ENCODE measurements at regions not wholly inside any gene's neighbourhood (a gene's known extent, or its start where the extent isn't known, plus 50 kb on each side); places are given as distances from the start of the nearest gene placed in this dataset.

DNA sequence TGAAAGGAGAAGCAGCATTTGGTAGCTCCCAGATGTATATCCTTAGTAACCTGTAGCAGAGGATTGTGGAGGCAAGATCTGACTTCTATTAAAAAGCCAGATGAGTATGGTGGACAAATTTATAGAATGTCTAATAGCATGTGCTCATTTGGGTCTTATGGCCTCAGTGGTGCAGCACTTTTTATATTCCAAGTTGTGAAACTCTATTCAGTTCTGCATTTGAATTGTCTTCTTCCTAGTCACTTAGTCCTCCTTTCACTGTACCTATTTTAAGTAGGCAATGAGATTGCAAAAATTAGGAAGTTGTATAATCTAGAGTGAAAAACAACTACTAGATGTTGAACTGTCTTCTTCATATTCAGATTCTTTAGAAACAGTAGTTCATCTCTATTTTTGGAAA is 412.5 kb upstream of the PCDH9 start:
- Histone ChIP-seq H3K4me1 (no peaks in the 10 kb centered on the region), H3K4me3 (no peak overlapping the region), H3K4me2 (no peak overlapping the region), H3K27ac (no peak overlapping the region), H3K9me3 (no peaks in the 10 kb centered on the region)
- TF ChIP-seq BHLHE40 (IDR thresholded peaks at IDR 0.05; ENCODE audit: low read depth, low read length) (no peak), ATOH8 (CRISPR knock-in tag; IDR thresholded peaks at IDR 0.05; ENCODE audit: low read depth) (no peak), ELK1 (IDR thresholded peaks at IDR 0.05; ENCODE audit: low read depth, low read length) (no peak), POLR2A (IDR thresholded peaks at IDR 0.05; ENCODE audit: low read length) (no peak), FOSB (CRISPR knock-in tag; IDR thresholded peaks at IDR 0.05) (no peak)
- TF ChIP-seq, protein P1, sequence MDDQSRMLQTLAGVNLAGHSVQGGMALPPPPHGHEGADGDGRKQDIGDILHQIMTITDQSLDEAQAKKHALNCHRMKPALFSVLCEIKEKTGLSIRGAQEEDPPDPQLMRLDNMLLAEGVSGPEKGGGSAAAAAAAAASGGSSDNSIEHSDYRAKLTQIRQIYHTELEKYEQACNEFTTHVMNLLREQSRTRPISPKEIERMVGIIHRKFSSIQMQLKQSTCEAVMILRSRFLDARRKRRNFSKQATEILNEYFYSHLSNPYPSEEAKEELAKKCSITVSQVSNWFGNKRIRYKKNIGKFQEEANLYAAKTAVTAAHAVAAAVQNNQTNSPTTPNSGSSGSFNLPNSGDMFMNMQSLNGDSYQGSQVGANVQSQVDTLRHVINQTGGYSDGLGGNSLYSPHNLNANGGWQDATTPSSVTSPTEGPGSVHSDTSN (IDR thresholded peaks at IDR 0.05): no peak
- POLR2A ChIA-PET: no interaction called here
- CTCF ChIA-PET: no interaction called here
- DNase-seq (ENCODE audit: low read depth in 1 of 2, low spot score in 1 of 2): no peak
- no peak for FAIRE-seq
- no peak for ATAC-seq

- TF ChIP-seq FOSL2 (IDR thresholded peaks at IDR 0.05): no peak
- no peak for TF ChIP-seq FOSL2 (CRISPR knock-in tag; IDR thresholded peaks at IDR 0.05)
- TF ChIP-seq MYC (IDR thresholded peaks at IDR 0.05; ENCODE audit: borderline replicate concordance, low read length): no peak
- no peak for TF ChIP-seq NR3C1 (IDR thresholded peaks at IDR 0.05)
- TF ChIP-seq, protein P2, sequence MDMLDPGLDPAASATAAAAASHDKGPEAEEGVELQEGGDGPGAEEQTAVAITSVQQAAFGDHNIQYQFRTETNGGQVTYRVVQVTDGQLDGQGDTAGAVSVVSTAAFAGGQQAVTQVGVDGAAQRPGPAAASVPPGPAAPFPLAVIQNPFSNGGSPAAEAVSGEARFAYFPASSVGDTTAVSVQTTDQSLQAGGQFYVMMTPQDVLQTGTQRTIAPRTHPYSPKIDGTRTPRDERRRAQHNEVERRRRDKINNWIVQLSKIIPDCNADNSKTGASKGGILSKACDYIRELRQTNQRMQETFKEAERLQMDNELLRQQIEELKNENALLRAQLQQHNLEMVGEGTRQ (IDR thresholded peaks at IDR 0.05): no peak
- no peak for TF ChIP-seq SMC3 (IDR thresholded peaks at IDR 0.05)
- TF ChIP-seq POLR2AphosphoS2 (conservative IDR thresholded peaks at IDR 0.05; ENCODE audit: low read length): no peak
- no peak for TF ChIP-seq BHLHE40 (IDR thresholded peaks at IDR 0.05; ENCODE audit: low read depth, low read length)
- TF ChIP-seq ZC3H11A (IDR thresholded peaks at IDR 0.05): no peak
- no peak for TF ChIP-seq ZFP36 (IDR thresholded peaks at IDR 0.05; ENCODE audit: borderline replicate concordance, partially characterized antibody)
- WGBS (ENCODE audit: missing lambda C conversion rate): 48% methylated on average over 3 of the region's 3 CpGs
- Histone ChIP-seq H3K27ac (no peak overlapping the region), H3K4me3 (no peak overlapping the region), H3K9me3 (no peaks in the 10 kb centered on the region), H3K4me2 (no peak overlapping the region), H3K4me1 (no peaks in the 10 kb centered on the region)
- CTCF ChIA-PET: no interaction called here
- no peak for ATAC-seq
- FAIRE-seq: no peak
- POLR2A ChIA-PET: no interaction called here
- no peak for DNase-seq (ENCODE audit: low read depth in 1 of 2, low spot score in 1 of 2)
Observed at GRCh38 chr13:67635754-67636153, 405.6 kb upstream of the PCDH9 start.

- DNase-seq (ENCODE audit: low read depth in 1 of 2, low spot score in 1 of 2): no peak
- H3K4me1 ChIP-seq: no peaks in the 10 kb centered on the region
- FAIRE-seq: no peak
- H3K9me3 ChIP-seq: no peaks in the 10 kb centered on the region
- ChIA-PET CTCF (interaction anchor here (0.7 kb wide), 1 partner anchor 22 kb away, joined by 3 read pairs; no protein-coding TSS in a partner anchor), POLR2A (no interaction called here)
- H3K4me3 ChIP-seq: no peak overlapping the region
- 86% methylated on average over 1 of the region's 1 CpG for WGBS (ENCODE audit: missing lambda C conversion rate)
- ATAC-seq: no peak
- H3K27ac ChIP-seq: no peak overlapping the region
- TF ChIP-seq CTCF (IDR thresholded peaks at IDR 0.05) (no peak), E2F6 (IDR thresholded peaks at IDR 0.05; ENCODE audit: borderline replicate concordance, low read depth) (no peak), POLR2A (IDR thresholded peaks at IDR 0.05; ENCODE audit: low read length) (no peak), HDAC2 (IDR thresholded peaks at IDR 0.05) (no peak), CBX8 (IDR thresholded peaks at IDR 0.05) (no peak), HES2 (IDR thresholded peaks at IDR 0.05) (no peak), RARB (CRISPR knock-in tag; IDR thresholded peaks at IDR 0.05) (no peak), RAD21 (conservative IDR thresholded peaks at IDR 0.05 in 1 of 2, IDR thresholded peaks at IDR 0.05 in 1 of 2) (no peak), TP53 (CRISPR knock-in tag; IDR thresholded peaks at IDR 0.05) (no peak), EP300 (IDR thresholded peaks at IDR 0.05) (no peak), RFX5 (IDR thresholded peaks at IDR 0.05) (no peak)
- TF ChIP-seq, protein P1 (IDR thresholded peaks at IDR 0.05): no peak
- no peak overlapping the region for H3K4me2 ChIP-seq
Observed at GRCh38 chr13:67632590-67632989, 402.5 kb upstream of the PCDH9 start.
